ENCODE measurements at regions not wholly inside any gene's neighbourhood (a gene's known extent, or its start where the extent isn't known, plus 50 kb on each side); places are given as distances from the start of the nearest gene placed in this dataset.
A peak's percentile ranks its signal among the peaks of the same experiment; 100 is the strongest.

GRCh38 chr1:182293119-182293589 is 98.4 kb downstream of the GLUL start (continued):
- TF ChIP-seq ZNF687 (CRISPR knock-in tag; IDR thresholded peaks at IDR 0.05): peak; percentile 29; the same call in 1 of the 2 replicates
- TF ChIP-seq NFE2 (CRISPR knock-in tag; IDR thresholded peaks at IDR 0.05): no peak
- no peak for TF ChIP-seq ZNF232 (CRISPR knock-in tag; IDR thresholded peaks at IDR 0.05; ENCODE audit: borderline replicate concordance)
- TF ChIP-seq MEF2D (CRISPR knock-in tag; IDR thresholded peaks at IDR 0.05): 0 out of 2 replicates have a peak, but pooled peaks have one; percentile 58
- TF ChIP-seq SKI (IDR thresholded peaks at IDR 0.05; ENCODE audit: partially characterized antibody): no peak
- TF ChIP-seq ZNF264 (CRISPR knock-in tag; IDR thresholded peaks at IDR 0.05): no peak
- TF ChIP-seq NPAS2 (CRISPR knock-in tag; IDR thresholded peaks at IDR 0.05; ENCODE audit: borderline replicate concordance): no peak
- no peak for TF ChIP-seq NKX3-1 (CRISPR knock-in tag; IDR thresholded peaks at IDR 0.05)
- no peak for TF ChIP-seq ZNF629 (CRISPR knock-in tag; conservative IDR thresholded peaks at IDR 0.05)
- TF ChIP-seq ZNF574 (CRISPR knock-in tag; IDR thresholded peaks at IDR 0.05): no peak
- TF ChIP-seq HOMEZ (CRISPR knock-in tag; IDR thresholded peaks at IDR 0.05; ENCODE audit: low read depth): 0 out of 2 replicates have a peak, but pooled peaks have one; percentile 50
- no peak for TF ChIP-seq MXI1 (IDR thresholded peaks at IDR 0.05; ENCODE audit: borderline replicate concordance, low read depth, low read length)
- TF ChIP-seq IKZF4 (CRISPR knock-in tag; IDR thresholded peaks at IDR 0.05; ENCODE audit: borderline replicate concordance, low read depth, not compliant biosample characterization): no peak
- TF ChIP-seq ATF2 (CRISPR knock-in tag; IDR thresholded peaks at IDR 0.05): peak; percentile 65
- no peak for TF ChIP-seq ZNF468 (CRISPR knock-in tag; IDR thresholded peaks at IDR 0.05)
- TF ChIP-seq ZNF891 (CRISPR knock-in tag; IDR thresholded peaks at IDR 0.05): no peak
- TF ChIP-seq FOXK2 (IDR thresholded peaks at IDR 0.05): no peak
- no peak for TF ChIP-seq ZNF598 (CRISPR knock-in tag; IDR thresholded peaks at IDR 0.05; ENCODE audit: borderline replicate concordance)
- TF ChIP-seq POLR2AphosphoS2 (IDR thresholded peaks at IDR 0.05; ENCODE audit: low read depth, low read length): no peak
- TF ChIP-seq YEATS2 (CRISPR knock-in tag; IDR thresholded peaks at IDR 0.05; ENCODE audit: borderline replicate concordance): no peak; the same call in 1 of the 2 replicates
- no peak for TF ChIP-seq ZNF282 (IDR thresholded peaks at IDR 0.05; ENCODE audit: partially characterized antibody)
- no peak for TF ChIP-seq ZNF7 (CRISPR knock-in tag; IDR thresholded peaks at IDR 0.05)
- TF ChIP-seq ZNF180 (CRISPR knock-in tag; IDR thresholded peaks at IDR 0.05; ENCODE audit: borderline replicate concordance, low read depth): no peak
